Testis (tissue), 2 donors: ENCODE measurements at regions not wholly inside any gene's neighbourhood (a gene's known extent, or its start where the extent isn't known, plus 50 kb on each side); places are given as distances from the start of the nearest gene placed in this dataset.

Experiments used
- POLR2A ChIP-seq: fragments of 450-650 bp; IDR thresholded peaks from one replicate; pipeline ENCODE4 v1.6.1; 2017; ENCODE audit warnings: antibody characterized with exemption, mild to moderate bottlenecking, moderate library complexity
- TF ChIP-seq, protein P1 (sequence below), 3 experiments: fragments of 450-650 bp in 2 of 3; fragments of 200-600 bp in 1 of 3; sonication (generic) in 1 of 3; IDR thresholded peaks; one replicate each; pipeline ENCODE4 v1.5.1; 2016 to 2019; ENCODE audit warnings: antibody characterized with exemption in 3 of 3, mild to moderate bottlenecking in 2 of 3, moderate library complexity in 1 of 3

GRCh38 chr7:18444826-18445225 is 50.7 kb upstream of the HDAC9 start:
- TF ChIP-seq, protein P1, sequence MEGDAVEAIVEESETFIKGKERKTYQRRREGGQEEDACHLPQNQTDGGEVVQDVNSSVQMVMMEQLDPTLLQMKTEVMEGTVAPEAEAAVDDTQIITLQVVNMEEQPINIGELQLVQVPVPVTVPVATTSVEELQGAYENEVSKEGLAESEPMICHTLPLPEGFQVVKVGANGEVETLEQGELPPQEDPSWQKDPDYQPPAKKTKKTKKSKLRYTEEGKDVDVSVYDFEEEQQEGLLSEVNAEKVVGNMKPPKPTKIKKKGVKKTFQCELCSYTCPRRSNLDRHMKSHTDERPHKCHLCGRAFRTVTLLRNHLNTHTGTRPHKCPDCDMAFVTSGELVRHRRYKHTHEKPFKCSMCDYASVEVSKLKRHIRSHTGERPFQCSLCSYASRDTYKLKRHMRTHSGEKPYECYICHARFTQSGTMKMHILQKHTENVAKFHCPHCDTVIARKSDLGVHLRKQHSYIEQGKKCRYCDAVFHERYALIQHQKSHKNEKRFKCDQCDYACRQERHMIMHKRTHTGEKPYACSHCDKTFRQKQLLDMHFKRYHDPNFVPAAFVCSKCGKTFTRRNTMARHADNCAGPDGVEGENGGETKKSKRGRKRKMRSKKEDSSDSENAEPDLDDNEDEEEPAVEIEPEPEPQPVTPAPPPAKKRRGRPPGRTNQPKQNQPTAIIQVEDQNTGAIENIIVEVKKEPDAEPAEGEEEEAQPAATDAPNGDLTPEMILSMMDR (IDR thresholded peaks at IDR 0.05) = no peak
- TF ChIP-seq POLR2A = no peak
